Endodermal cell (in vitro differentiated cells): ENCODE measurements at regions not wholly inside any gene's neighbourhood (a gene's known extent, or its start where the extent isn't known, plus 50 kb on each side); places are given as distances from the start of the nearest gene placed in this dataset.

Experiments
- DNase-seq: peaks from one replicate; pipeline ENCODE4 v3.0.0-alpha.2; 2017
- H3K27ac ChIP-seq: 2 replicates; pipeline ENCODE4 v1.5.1; 2013; ENCODE audit warnings: mild to moderate bottlenecking, low read depth, low read length, moderate library complexity
- H3K27me3 ChIP-seq: 2 replicates; pipeline ENCODE4 v1.6.1; 2013; ENCODE audit warnings: mild to moderate bottlenecking, low read length, moderate library complexity; ENCODE audit not compliant: insufficient read depth, control insufficient read depth, poor library complexity, severe bottlenecking
- H3K36me3 ChIP-seq: 2 replicates; pipeline ENCODE4 v1.7.0; 2013; ENCODE audit warnings: mild to moderate bottlenecking, low read length, moderate library complexity; ENCODE audit not compliant: control insufficient read depth, insufficient read depth
- H3K4me1 ChIP-seq: one replicate; pipeline ENCODE4 v1.7.0; 2013; ENCODE audit warnings: low read length; ENCODE audit not compliant: control insufficient read depth, insufficient read depth
- H3K4me3 ChIP-seq: 2 replicates; pipeline ENCODE4 v1.5.1; 2013; ENCODE audit warnings: mild to moderate bottlenecking, low read length, moderate library complexity
- H3K9ac ChIP-seq: 2 replicates; pipeline ENCODE4 v1.6.1; 2013; ENCODE audit warnings: mild to moderate bottlenecking, low read length, moderate library complexity; ENCODE audit not compliant: poor library complexity, severe bottlenecking; ENCODE audit errors: extremely low read depth
- H3K9me3 ChIP-seq: 2 replicates; pipeline ENCODE4 v1.6.1; 2013; ENCODE audit warnings: mild to moderate bottlenecking, low read length, moderate library complexity; ENCODE audit not compliant: control insufficient read depth
- H3K27ac Mint-ChIP-seq: 2 replicates; pipeline ENCODE4 v1.8.0; 2020; ENCODE audit warnings: mixed read lengths
- H3K27me3 Mint-ChIP-seq: 2 replicates; pipeline ENCODE4 v1.8.0; 2021; ENCODE audit warnings: mild to moderate bottlenecking, mixed read lengths; ENCODE audit not compliant: insufficient read depth
- H3K36me3 Mint-ChIP-seq: 2 replicates; pipeline ENCODE4 v1.8.0; 2020; ENCODE audit warnings: low read depth, mixed read lengths
- H3K4me1 Mint-ChIP-seq: 2 replicates; pipeline ENCODE4 v1.8.0; 2020; ENCODE audit warnings: mixed read lengths
- H3K4me3 Mint-ChIP-seq: 2 replicates; pipeline ENCODE4 v1.8.0; 2020; ENCODE audit warnings: mild to moderate bottlenecking, moderate library complexity, mixed read lengths
- H3K9me3 Mint-ChIP-seq: 2 replicates; pipeline ENCODE4 v1.8.0; 2020; ENCODE audit warnings: mild to moderate bottlenecking, mixed read lengths
- WGBS, 2 experiments: methylation state at CpG; one replicate each; pipeline versions ENCODE4 v1.1.5 to v1.1.7; 2013; ENCODE audit warnings: missing lambda C conversion rate in 2 of 2, mixed read lengths in 1 of 2; ENCODE audit not compliant: insufficient coverage in 1 of 2, insufficient read length in 1 of 2; 5-methylcytosine and 5-hydroxymethylcytosine counted together
- TF ChIP-seq, protein P1 (sequence below): fragments of 200-600 bp; sonication (generic); conservative IDR thresholded peaks from 2 replicates; pipeline ENCODE4 v1.5.0; 2021; ENCODE audit warnings: antibody characterized with exemption, mild to moderate bottlenecking

DNA sequence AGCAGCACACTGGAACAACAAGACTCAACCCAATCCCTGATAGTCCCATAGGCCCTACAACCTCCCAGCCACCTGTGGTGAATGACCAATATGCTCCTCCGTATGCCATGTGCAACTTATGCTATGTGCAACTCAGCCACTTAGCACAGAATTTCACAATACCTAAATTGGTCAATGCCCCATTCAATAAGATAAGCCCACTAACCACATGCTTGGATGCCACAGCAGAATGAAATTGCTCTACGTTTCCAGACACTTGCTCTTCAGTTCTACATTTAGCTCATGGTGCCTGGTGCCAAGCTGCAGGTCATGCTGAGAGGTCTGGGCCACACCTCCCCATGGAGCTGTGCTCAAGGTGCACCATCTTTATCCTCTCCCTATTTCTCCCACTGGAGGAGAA is 159.8 kb downstream of the EN1 start:
- Histone ChIP-seq H3K9me3 (no peaks in the 10 kb centered on the region), H3K36me3 (no peaks in the 10 kb centered on the region), H3K4me3 (no peak overlapping the region), H3K27me3 (no peaks in the 10 kb centered on the region), H3K27ac (no peak overlapping the region), H3K9ac (no peak overlapping the region), H3K4me1 (no peaks in the 10 kb centered on the region)
- no peak overlapping the region for H3K27ac Mint-ChIP-seq
- H3K36me3 Mint-ChIP-seq = no peaks in the 10 kb centered on the region
- H3K4me1 Mint-ChIP-seq = peaks cover under 1% of the 10 kb centered on the region
- no peak overlapping the region for H3K4me3 Mint-ChIP-seq
- WGBS, 2 experiments = 90 to 93% methylated on average over 2 of the region's 2 CpGs
- no peaks in the 10 kb centered on the region for H3K9me3 Mint-ChIP-seq
- TF ChIP-seq, protein P1, sequence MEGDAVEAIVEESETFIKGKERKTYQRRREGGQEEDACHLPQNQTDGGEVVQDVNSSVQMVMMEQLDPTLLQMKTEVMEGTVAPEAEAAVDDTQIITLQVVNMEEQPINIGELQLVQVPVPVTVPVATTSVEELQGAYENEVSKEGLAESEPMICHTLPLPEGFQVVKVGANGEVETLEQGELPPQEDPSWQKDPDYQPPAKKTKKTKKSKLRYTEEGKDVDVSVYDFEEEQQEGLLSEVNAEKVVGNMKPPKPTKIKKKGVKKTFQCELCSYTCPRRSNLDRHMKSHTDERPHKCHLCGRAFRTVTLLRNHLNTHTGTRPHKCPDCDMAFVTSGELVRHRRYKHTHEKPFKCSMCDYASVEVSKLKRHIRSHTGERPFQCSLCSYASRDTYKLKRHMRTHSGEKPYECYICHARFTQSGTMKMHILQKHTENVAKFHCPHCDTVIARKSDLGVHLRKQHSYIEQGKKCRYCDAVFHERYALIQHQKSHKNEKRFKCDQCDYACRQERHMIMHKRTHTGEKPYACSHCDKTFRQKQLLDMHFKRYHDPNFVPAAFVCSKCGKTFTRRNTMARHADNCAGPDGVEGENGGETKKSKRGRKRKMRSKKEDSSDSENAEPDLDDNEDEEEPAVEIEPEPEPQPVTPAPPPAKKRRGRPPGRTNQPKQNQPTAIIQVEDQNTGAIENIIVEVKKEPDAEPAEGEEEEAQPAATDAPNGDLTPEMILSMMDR = no peak
- DNase-seq = no peak
- peaks cover 2% of the 10 kb centered on the region for H3K27me3 Mint-ChIP-seq

DNA sequence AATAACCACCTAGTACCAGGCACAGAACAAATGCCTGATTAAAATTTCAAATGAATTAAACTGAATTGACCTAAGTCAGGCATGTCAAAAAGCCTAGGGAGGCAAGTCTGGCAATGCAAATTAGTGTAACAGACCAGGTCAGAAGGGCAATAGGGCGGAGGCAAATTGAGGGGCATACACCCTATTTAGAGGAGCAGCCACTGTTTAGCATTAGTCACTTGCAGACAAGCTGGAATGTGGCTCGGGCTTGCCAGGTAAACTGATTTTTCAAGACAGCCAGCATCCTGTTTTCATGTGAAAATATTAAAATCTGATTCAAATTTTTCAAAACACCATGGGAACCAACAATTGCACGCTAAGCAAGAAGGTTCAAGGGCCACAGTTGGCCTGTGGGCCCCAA is 160.3 kb downstream of the EN1 start:
- H3K27me3 ChIP-seq = no peaks in the 10 kb centered on the region
- H3K9me3 Mint-ChIP-seq = no peaks in the 10 kb centered on the region
- WGBS, 2 experiments = 88 to 92% methylated on average over 3 of the region's 3 CpGs
- no peak overlapping the region for H3K9ac ChIP-seq
- H3K4me1 Mint-ChIP-seq = no peaks in the 10 kb centered on the region
- H3K27ac ChIP-seq = no peak overlapping the region
- DNase-seq = no peak
- no peaks in the 10 kb centered on the region for H3K36me3 ChIP-seq
- peaks cover 2% of the 10 kb centered on the region for H3K27me3 Mint-ChIP-seq
- TF ChIP-seq, protein P1 = no peak
- no peak overlapping the region for H3K4me3 Mint-ChIP-seq
- H3K4me3 ChIP-seq = no peak overlapping the region
- H3K9me3 ChIP-seq = no peaks in the 10 kb centered on the region
- H3K27ac Mint-ChIP-seq = no peak overlapping the region
- no peaks in the 10 kb centered on the region for H3K4me1 ChIP-seq
- H3K36me3 Mint-ChIP-seq = no peaks in the 10 kb centered on the region

DNA sequence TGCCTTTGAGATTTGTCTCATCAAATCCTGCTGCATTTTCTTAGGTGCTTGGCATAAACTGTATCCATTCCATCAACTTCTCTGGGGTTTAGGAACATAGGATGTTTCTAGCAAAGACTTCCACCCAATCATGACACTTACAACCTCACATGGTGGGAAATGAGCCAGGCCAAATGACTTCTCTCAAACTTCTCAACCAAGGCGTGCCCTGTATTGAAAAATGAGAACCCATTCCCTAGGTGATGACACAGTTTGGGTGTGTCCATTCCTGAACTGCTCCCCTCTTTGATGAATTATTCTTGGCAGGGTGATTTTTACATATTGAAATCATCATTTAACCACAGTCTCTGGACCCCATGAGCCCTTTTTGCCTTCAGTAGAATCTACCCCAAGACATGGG is 161.1 kb downstream of the EN1 start:
- WGBS, 2 experiments = 87% methylated on average over 1 of the region's 1 CpG; no CpG with 5 or more reads in 1 of the 2 experiments
- Mint-ChIP-seq H3K27me3 (peaks cover 2% of the 10 kb centered on the region), H3K4me3 (no peak overlapping the region), H3K9me3 (no peaks in the 10 kb centered on the region), H3K4me1 (no peaks in the 10 kb centered on the region), H3K36me3 (no peaks in the 10 kb centered on the region), H3K27ac (no peak overlapping the region)
- no peak overlapping the region for H3K4me3 ChIP-seq
- DNase-seq = no peak
- H3K9ac ChIP-seq = no peak overlapping the region
- H3K4me1 ChIP-seq = no peaks in the 10 kb centered on the region
- no peaks in the 10 kb centered on the region for H3K36me3 ChIP-seq
- TF ChIP-seq, protein P1 = no peak
- no peaks in the 10 kb centered on the region for H3K9me3 ChIP-seq
- H3K27me3 ChIP-seq = no peaks in the 10 kb centered on the region
- no peak overlapping the region for H3K27ac ChIP-seq
